A549 (cell line): ENCODE measurements at regions not wholly inside any gene's neighbourhood (a gene's known extent, or its start where the extent isn't known, plus 50 kb on each side); places are given as distances from the start of the nearest gene placed in this dataset.

Source experiments
- ATAC-seq, 2 experiments: fragments of 200-7000 bp in 1 of 2; fragments of >200 bp in 1 of 2; cut with Nextera tagmentation in 1 of 2; cut with Tn5 transposase in 1 of 2; 3 replicates each; pipeline versions ENCODE4 v1.8.0 to v1.9.1; 2018 to 2020; ENCODE audit warnings: mild to moderate bottlenecking in 1 of 2, moderate library complexity in 1 of 2
- CTCF ChIA-PET: fragments of 300-600 bp; sonication (Branson Sonifier 250); formaldehyde crosslinking; extraction: SDS; loops from one replicate; lab custom pipeline; 2021; ENCODE audit warnings: antibody characterized with exemption, inconsistent platforms; lab: Yijun Ruan, JAX
- POLR2A ChIA-PET: fragments of 350-600 bp; formaldehyde crosslinking; extraction: SDS; loops from one replicate; lab custom pipeline; 2021; ENCODE audit warnings: antibody characterized with exemption, inconsistent platforms; lab: Yijun Ruan, JAX
- DNase-seq, 2 experiments: peaks; one replicate each; pipeline versions ENCODE4 v3.0.0 to v3.0.0-alpha.2; 2011 to 2016; ENCODE audit warnings: low read depth in 1 of 2, low spot score in 1 of 2
- FAIRE-seq: peaks from 2 replicates; lab custom pipeline; 2011; peaks lifted over from hg19 to GRCh38; lab: Jason Lieb, UNC
- H3K27ac ChIP-seq, 2 experiments: fragments of >200 bp; sonication (Bioruptor Twin); formaldehyde crosslinking; 3 replicates each; pipeline ENCODE4 v1.5.1; 2016 to 2017
- H3K4me1 ChIP-seq: fragments of >200 bp; sonication (Bioruptor Twin); formaldehyde crosslinking; 3 replicates; pipeline ENCODE4 v1.6.1; 2016
- H3K4me2 ChIP-seq: fragments of >200 bp; sonication (Bioruptor Twin); formaldehyde crosslinking; 3 replicates; pipeline ENCODE4 v1.6.1; 2016
- H3K4me3 ChIP-seq: fragments of >200 bp; sonication (Bioruptor Twin); formaldehyde crosslinking; 3 replicates; pipeline ENCODE4 v1.5.1; 2016
- H3K9me3 ChIP-seq: fragments of >200 bp; sonication (Bioruptor Twin); formaldehyde crosslinking; 3 replicates; pipeline ENCODE4 v1.6.1; 2016
- CBX8 ChIP-seq: fragments of 200-600 bp; sonication (generic); IDR thresholded peaks from 2 replicates; pipeline ENCODE4 v1.6.1; 2016
- EHMT2 ChIP-seq: fragments of 200-600 bp; sonication (generic); IDR thresholded peaks from 2 replicates; pipeline ENCODE4 v1.6.1; 2016; ENCODE audit warnings: antibody characterized with exemption, low read depth, mild to moderate bottlenecking, moderate library complexity
- EP300 ChIP-seq, 2 experiments: fragments of >200 bp; sonication (Bioruptor Twin); formaldehyde crosslinking; IDR thresholded peaks; 2 replicates in 1 of 2; 3 replicates in 1 of 2; pipeline ENCODE4 v1.6.1; 2016 to 2017
- JUN ChIP-seq, 2 experiments: fragments of >200 bp; sonication (Bioruptor Twin); formaldehyde crosslinking; IDR thresholded peaks; 2 replicates in 1 of 2; 3 replicates in 1 of 2; pipeline ENCODE4 v1.6.1; 2016 to 2017
- KDM5A ChIP-seq: fragments of 200-600 bp; sonication (generic); IDR thresholded peaks from 2 replicates; pipeline ENCODE4 v1.6.1; 2016; ENCODE audit warnings: antibody characterized with exemption, mild to moderate bottlenecking
- MYC ChIP-seq: IDR thresholded peaks from 2 replicates; pipeline ENCODE4 v1.6.1; 2012; ENCODE audit warnings: mild to moderate bottlenecking, inconsistent platforms, low read length, improper control_type of control experiment, borderline replicate concordance
- NPAS2 ChIP-seq: fragments of 250-450 bp; sonication (Bioruptor Pico); IDR thresholded peaks from 2 replicates; pipeline ENCODE4 v1.8.0; 2022; ENCODE audit warnings: mild to moderate bottlenecking, moderate library complexity, borderline replicate concordance
- PHF8 ChIP-seq: fragments of 200-600 bp; sonication (generic); IDR thresholded peaks from 2 replicates; pipeline ENCODE4 v1.6.1; 2016; ENCODE audit warnings: low read depth, mild to moderate bottlenecking, antibody characterized with exemption, moderate library complexity, borderline replicate concordance
- RCOR1 ChIP-seq: fragments of 150-350 bp; IDR thresholded peaks from 2 replicates; pipeline ENCODE4 v1.6.1; 2014; ENCODE audit warnings: antibody characterized with exemption, low read length, low read depth
- SMC3 ChIP-seq: fragments of >200 bp; sonication (Bioruptor Twin); formaldehyde crosslinking; IDR thresholded peaks from 3 replicates; pipeline ENCODE4 v1.6.1; 2018; ENCODE audit warnings: inconsistent platforms
- ZC3H11A ChIP-seq: fragments of 450-650 bp; IDR thresholded peaks from 2 replicates; pipeline ENCODE4 v1.6.1; 2014; ENCODE audit warnings: antibody characterized with exemption, mild to moderate bottlenecking
- ZNF302 ChIP-seq: fragments of 250-450 bp; sonication (Bioruptor Pico); IDR thresholded peaks from 2 replicates; pipeline ENCODE4 v1.9.0; 2021; ENCODE audit warnings: inconsistent platforms, mild to moderate bottlenecking, moderate library complexity
- WGBS: methylation state at CpG from one replicate; pipeline ENCODE4 v1.1.6; 2017; ENCODE audit errors: missing lambda C conversion rate; 5-methylcytosine and 5-hydroxymethylcytosine counted together
- TF ChIP-seq, protein P1 (sequence below): IDR thresholded peaks from 2 replicates; pipeline ENCODE4 v1.6.1; 2012
- TF ChIP-seq, protein P2 (sequence below): fragments of 150-350 bp; IDR thresholded peaks from 2 replicates; pipeline ENCODE4 v1.6.1; 2014; ENCODE audit warnings: low read depth, mild to moderate bottlenecking, low read length
- TF ChIP-seq, protein P3 (sequence below): fragments of >200 bp; sonication (Bioruptor Twin); formaldehyde crosslinking; IDR thresholded peaks from 2 replicates; pipeline ENCODE4 v1.6.1; 2016

DNA sequence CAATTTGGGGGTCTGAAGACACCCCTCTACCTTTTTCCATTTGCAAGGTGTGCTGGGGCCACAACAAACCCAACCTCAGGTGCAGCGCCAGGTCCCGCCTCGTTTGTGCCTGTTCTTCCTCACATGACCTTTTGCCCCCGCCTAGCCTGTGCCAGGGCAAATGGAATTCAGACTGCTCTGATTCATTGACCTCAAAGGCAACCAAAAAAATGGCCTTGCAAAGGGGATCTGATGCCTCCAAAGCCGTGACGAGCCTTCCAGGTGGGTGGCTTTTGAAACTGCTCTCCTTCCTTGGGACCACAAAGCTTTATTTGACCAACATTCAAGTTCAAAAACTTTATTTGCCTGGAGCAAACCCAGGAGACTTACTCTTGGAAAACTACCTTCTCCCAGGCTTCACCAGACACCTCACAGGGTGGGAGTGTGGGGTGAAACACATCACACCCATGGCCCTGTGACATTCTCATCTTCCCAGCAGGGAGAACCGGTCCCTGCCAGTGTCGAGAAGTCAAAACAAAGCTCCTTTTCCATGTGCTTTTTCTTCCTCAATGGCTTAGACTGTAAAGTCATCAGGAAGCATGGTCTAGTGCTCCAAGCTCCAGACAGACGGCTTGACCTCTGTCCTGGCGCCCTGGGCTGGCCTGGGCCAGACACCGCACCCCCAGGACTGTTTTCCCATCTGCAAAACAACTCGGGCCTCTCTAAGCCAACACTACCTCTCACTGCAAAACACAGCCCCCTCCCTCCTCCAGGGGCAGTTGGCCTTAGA, 103.9 kb upstream of the HES1 start:
- H3K4me1 ChIP-seq: peaks cover 6% of the 10 kb centered on the region; the same call in 1 of the 3 replicates
- ChIA-PET POLR2A (no interaction called here), CTCF (interaction anchor here (0.8 kb wide), 1 partner anchor 252 kb away, joined by 3 read pairs; no protein-coding TSS in a partner anchor)
- WGBS: 78% methylated on average over 12 of the region's 12 CpGs
- no peak for DNase-seq
- 0 out of 3 replicates have a peak, but pooled peaks cover 6% of the 10 kb centered on the region for H3K9me3 ChIP-seq
- no peak overlapping the region for H3K4me2 ChIP-seq
- TF ChIP-seq KDM5A (no peak), ZC3H11A (no peak), RCOR1 (no peak), ZNF302 (CRISPR knock-in tag) (no peak), NPAS2 (no peak)
- TF ChIP-seq, protein P1, sequence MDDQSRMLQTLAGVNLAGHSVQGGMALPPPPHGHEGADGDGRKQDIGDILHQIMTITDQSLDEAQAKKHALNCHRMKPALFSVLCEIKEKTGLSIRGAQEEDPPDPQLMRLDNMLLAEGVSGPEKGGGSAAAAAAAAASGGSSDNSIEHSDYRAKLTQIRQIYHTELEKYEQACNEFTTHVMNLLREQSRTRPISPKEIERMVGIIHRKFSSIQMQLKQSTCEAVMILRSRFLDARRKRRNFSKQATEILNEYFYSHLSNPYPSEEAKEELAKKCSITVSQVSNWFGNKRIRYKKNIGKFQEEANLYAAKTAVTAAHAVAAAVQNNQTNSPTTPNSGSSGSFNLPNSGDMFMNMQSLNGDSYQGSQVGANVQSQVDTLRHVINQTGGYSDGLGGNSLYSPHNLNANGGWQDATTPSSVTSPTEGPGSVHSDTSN: no peak
- no peak overlapping the region for H3K27ac ChIP-seq
- FAIRE-seq: no peak
- H3K4me3 ChIP-seq: no peak overlapping the region
- no peak for ATAC-seq

DNA sequence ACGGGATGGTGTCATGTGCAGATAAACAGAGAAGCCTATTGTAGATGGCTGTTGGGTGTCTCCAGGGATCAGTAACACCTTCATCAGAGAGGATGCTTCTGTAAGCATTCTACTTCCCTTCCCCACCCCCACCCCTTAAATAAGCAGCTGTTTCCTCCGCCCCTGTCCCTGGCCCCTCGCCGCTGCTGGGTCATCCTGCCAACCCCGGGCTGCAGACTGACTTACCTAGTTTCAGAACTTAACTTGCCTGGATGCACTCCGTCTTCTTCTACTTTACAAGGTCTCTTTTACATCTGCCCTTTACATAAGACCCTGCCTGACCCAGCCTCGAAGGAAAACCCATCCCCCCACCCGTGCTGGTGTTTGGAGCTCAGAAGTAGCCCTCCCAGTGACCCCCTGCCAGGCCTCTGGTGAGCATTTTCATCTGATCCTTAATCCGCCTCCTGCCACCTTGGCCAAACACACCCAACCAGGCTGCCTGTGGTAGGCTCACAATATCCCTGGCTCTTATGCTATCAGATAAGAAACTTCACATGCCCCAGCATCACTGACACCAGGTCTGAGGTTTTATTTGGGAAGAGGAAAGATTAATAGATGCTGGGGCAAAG, 103.0 kb upstream of the HES1 start:
- Histone ChIP-seq H3K4me3 (no peak overlapping the region), H3K9me3 (0 out of 3 replicates have a peak, but pooled peaks cover 6% of the 10 kb centered on the region), H3K27ac (no peak overlapping the region), H3K4me1 (peaks cover 6% of the 10 kb centered on the region; the same call in 1 of the 3 replicates), H3K4me2 (no peak overlapping the region)
- no peak for TF ChIP-seq PHF8
- no peak for TF ChIP-seq EHMT2
- TF ChIP-seq, protein P2, sequence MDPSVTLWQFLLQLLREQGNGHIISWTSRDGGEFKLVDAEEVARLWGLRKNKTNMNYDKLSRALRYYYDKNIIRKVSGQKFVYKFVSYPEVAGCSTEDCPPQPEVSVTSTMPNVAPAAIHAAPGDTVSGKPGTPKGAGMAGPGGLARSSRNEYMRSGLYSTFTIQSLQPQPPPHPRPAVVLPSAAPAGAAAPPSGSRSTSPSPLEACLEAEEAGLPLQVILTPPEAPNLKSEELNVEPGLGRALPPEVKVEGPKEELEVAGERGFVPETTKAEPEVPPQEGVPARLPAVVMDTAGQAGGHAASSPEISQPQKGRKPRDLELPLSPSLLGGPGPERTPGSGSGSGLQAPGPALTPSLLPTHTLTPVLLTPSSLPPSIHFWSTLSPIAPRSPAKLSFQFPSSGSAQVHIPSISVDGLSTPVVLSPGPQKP: no peak
- no peak for TF ChIP-seq MYC
- no peak for TF ChIP-seq CBX8
- TF ChIP-seq SMC3: no peak
- TF ChIP-seq JUN (IDR thresholded peaks at IDR 0.05): no peak
- ATAC-seq (no peak), DNase-seq (no peak), FAIRE-seq (no peak)
- POLR2A ChIA-PET: no interaction called here
- CTCF ChIA-PET: no interaction called here
- WGBS: 78% methylated on average over 6 of the region's 9 CpGs

DNA sequence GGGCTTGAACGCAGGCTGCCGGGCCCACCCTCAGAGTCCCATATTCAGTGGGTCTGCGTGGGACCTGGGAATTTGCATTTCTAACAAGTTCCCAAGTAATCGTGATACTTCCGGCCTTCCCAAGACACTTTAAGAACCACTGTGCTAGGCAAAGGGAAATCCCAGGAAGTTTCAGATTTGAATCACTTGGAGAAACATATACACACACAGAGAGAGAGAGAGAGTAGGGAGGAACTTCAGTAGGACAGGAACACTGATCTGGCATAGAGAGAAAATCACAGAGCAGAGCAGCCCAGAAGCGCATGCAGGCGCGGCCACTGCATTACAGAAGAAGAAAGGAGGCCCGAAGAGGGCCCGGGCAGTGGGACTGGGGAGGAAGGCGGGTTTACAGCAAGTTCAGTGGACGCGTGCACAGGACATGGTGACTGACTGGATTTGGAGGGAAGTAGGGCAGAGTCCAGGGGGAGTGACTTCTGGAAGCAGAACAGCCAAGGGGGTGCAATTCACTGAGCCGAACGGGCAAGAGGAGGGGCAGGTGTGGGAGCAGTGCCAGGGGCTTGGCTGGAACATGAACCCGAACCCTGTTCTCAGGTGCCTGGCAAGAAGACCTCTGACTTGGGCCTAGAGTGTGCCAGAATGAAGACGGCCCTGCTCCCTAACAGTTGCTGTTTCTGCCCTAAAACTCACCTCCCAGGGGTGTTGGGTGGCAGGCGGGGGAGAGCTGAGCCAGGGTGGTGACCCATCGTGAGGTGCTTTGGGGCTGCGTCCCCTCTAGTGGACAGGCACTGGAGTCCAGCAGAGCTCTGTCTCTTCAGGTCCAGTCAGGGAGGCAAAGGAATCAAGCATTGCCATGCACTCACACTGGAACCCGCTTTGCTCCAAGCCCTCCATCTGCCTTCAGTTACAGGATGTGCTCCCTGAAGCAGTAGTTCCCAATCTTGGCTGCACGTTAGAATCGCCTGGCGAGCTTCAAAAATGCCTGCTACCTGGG, 101.3 kb upstream of the HES1 start:
- WGBS: 87% methylated on average over 24 of the region's 24 CpGs
- H3K4me2 ChIP-seq: no peak overlapping the region
- DNase-seq: no peak
- ChIA-PET POLR2A (no interaction called here), CTCF (interaction anchor here (1.1 kb wide), 1 partner anchor 11 kb away, joined by 3 read pairs; no protein-coding TSS in a partner anchor)
- no peak for FAIRE-seq
- no peak for ATAC-seq
- H3K4me3 ChIP-seq: no peak overlapping the region
- TF ChIP-seq EHMT2 (no peak), EP300 (IDR thresholded peaks at IDR 0.05) (no peak)
- TF ChIP-seq, protein P3, sequence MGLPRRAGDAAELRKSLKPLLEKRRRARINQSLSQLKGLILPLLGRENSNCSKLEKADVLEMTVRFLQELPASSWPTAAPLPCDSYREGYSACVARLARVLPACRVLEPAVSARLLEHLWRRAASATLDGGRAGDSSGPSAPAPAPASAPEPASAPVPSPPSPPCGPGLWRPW: no peak
- peaks cover 6% of the 10 kb centered on the region; the same call in 1 of the 3 replicates for H3K4me1 ChIP-seq
- peak overlapping the region in 1 of 2 experiments; percentile 13; a peak in 1 of 6 replicates for H3K27ac ChIP-seq
- H3K9me3 ChIP-seq: no peaks in the 10 kb centered on the region
